ENCODE measurements at regions not wholly inside any gene's neighbourhood (a gene's known extent, or its start where the extent isn't known, plus 50 kb on each side); places are given as distances from the start of the nearest gene placed in this dataset.

DNA sequence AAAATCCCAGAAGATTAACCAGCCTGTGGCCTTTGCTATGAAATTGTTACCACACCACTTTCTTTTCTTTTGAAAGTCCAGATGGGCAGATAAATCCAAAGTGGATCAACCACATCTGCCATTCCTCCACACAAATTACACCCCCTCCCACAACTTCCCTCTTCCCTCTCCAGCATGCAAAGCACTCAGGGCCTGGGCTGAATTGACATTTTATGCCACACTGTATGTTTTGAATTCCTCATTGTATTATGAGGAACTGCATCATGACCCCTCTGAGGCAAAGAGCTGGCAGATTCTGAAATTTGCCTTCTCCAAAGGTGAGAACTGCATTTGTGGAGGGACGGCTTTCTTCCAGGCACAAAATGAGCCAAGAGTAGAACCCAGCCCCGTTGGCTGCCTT, 589.2 kb upstream of the KLF4 start:
- Mint-ChIP-seq H3K4me3 (ENCODE audit: low read depth) (no peak overlapping the region), H3K9me3 (ENCODE audit: low read depth) (peaks cover under 1% of the 10 kb centered on the region), H3K27me3 (peaks cover 91% of the 10 kb centered on the region), H3K27ac (no peak overlapping the region), H3K36me3 (ENCODE audit: insufficient read depth) (no peaks in the 10 kb centered on the region), H3K4me1 (ENCODE audit: low read depth) (peaks cover 9% of the 10 kb centered on the region)
- no peak for TF ChIP-seq CTCF (IDR thresholded peaks at IDR 0.05; ENCODE audit: unreplicated experiment)
- DNase-seq (ENCODE audit: low spot score, unreplicated experiment): no peak

DNA sequence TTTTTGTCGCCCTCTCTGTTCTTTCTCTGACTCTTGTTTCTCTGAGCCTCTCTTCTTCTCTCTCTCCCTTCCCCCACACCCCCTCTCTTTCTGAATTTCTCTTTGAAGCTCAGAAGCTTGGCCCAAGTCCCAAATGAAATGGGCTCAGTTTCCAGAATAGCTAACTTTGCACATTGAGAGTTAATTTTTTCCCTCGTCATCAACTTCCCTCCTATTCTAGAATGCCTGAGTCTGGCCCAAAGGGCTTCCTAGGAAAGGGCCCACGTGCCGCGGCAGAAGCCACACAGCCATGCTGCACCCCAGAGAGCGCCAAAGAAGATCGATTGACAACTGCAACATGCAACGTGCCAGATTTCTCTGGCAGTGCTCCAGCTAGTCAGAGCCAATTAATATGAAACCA, 588.8 kb upstream of the KLF4 start:
- peaks cover 90% of the 10 kb centered on the region for H3K27me3 Mint-ChIP-seq
- H3K4me1 Mint-ChIP-seq (ENCODE audit: low read depth): peaks cover 9% of the 10 kb centered on the region
- H3K9me3 Mint-ChIP-seq (ENCODE audit: low read depth): no peaks in the 10 kb centered on the region
- no peak overlapping the region for H3K4me3 Mint-ChIP-seq (ENCODE audit: low read depth)
- no peaks in the 10 kb centered on the region for H3K36me3 Mint-ChIP-seq (ENCODE audit: insufficient read depth)
- TF ChIP-seq CTCF (IDR thresholded peaks at IDR 0.05; ENCODE audit: unreplicated experiment): no peak
- no peak overlapping the region for H3K27ac Mint-ChIP-seq
- no peak for DNase-seq (ENCODE audit: low spot score, unreplicated experiment)

DNA sequence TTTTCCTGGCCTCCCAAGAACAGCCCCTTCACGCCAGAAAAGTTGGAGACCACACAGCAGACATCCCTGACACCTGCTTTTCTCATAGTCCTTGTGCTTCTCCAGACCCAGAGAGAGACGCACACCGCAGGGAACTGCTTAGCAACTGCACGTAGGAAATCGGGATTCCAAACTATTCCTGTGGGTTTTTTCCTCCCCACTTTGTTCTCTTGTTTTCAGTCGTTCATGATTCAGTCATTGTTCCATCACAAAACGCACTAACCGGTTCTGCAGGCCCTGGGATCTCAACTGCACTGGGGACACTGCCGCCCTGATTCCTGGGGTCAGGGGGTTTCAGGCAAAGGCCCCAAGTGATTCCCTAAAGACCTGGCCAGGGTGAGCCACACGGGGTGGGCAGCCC, 588.0 kb upstream of the KLF4 start:
- peaks cover 82% of the 10 kb centered on the region for H3K27me3 Mint-ChIP-seq
- H3K9me3 Mint-ChIP-seq (ENCODE audit: low read depth): no peaks in the 10 kb centered on the region
- H3K27ac Mint-ChIP-seq: no peak overlapping the region
- TF ChIP-seq CTCF (IDR thresholded peaks at IDR 0.05; ENCODE audit: unreplicated experiment): no peak
- H3K4me1 Mint-ChIP-seq (ENCODE audit: low read depth): peaks cover 9% of the 10 kb centered on the region
- DNase-seq (ENCODE audit: low spot score, unreplicated experiment): no peak
- H3K4me3 Mint-ChIP-seq (ENCODE audit: low read depth): no peak overlapping the region
- H3K36me3 Mint-ChIP-seq (ENCODE audit: insufficient read depth): no peaks in the 10 kb centered on the region

- H3K9me3 Mint-ChIP-seq (ENCODE audit: low read depth): peaks cover 6% of the 10 kb centered on the region
- no peak for TF ChIP-seq CTCF (IDR thresholded peaks at IDR 0.05; ENCODE audit: unreplicated experiment)
- H3K4me1 Mint-ChIP-seq (ENCODE audit: low read depth): peaks cover 9% of the 10 kb centered on the region
- no peaks in the 10 kb centered on the region for H3K36me3 Mint-ChIP-seq (ENCODE audit: insufficient read depth)
- H3K27ac Mint-ChIP-seq: no peak overlapping the region
- no peak for DNase-seq (ENCODE audit: low spot score, unreplicated experiment)
- H3K4me3 Mint-ChIP-seq (ENCODE audit: low read depth): no peak overlapping the region
- H3K27me3 Mint-ChIP-seq: peaks cover 65% of the 10 kb centered on the region
These were observed 585.3 kb upstream of the KLF4 start for GRCh38 chr9:108074900-108075299.

DNA sequence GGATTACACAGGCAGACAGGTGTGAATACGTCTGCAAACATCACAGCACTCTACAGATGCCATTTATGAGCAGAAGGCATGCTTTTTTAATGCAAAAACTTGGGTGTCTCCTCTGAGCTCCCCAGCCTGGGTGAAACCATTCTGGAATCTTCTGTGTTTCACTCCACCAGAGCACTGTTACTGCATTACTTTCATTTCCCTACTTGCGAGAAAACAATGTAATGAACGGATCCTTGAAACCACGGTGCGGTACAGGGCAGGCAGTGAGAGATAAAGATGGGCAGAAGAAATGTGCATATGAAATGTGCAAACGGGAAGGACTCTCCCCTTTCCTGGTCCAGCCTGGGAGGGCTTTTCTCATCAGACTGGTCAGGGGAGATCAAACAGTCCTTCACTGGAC, 584.3 kb upstream of the KLF4 start:
- H3K27me3 Mint-ChIP-seq: peaks cover 54% of the 10 kb centered on the region
- no peak overlapping the region for H3K4me3 Mint-ChIP-seq (ENCODE audit: low read depth)

More for the DNA sequence above, 584.3 kb upstream of the KLF4 start:
- H3K36me3 Mint-ChIP-seq (ENCODE audit: insufficient read depth): no peaks in the 10 kb centered on the region
- H3K27ac Mint-ChIP-seq: no peak overlapping the region
- DNase-seq (ENCODE audit: low spot score, unreplicated experiment): no peak
- peaks cover 9% of the 10 kb centered on the region for H3K4me1 Mint-ChIP-seq (ENCODE audit: low read depth)
- H3K9me3 Mint-ChIP-seq (ENCODE audit: low read depth): peaks cover 6% of the 10 kb centered on the region
- no peak for TF ChIP-seq CTCF (IDR thresholded peaks at IDR 0.05; ENCODE audit: unreplicated experiment)
